K562 (cell line): ENCODE measurements at regions not wholly inside any gene's neighbourhood (a gene's known extent, or its start where the extent isn't known, plus 50 kb on each side); places are given as distances from the start of the nearest gene placed in this dataset.

ENCODE experiments used
- CEBPZ ChIP-seq: fragments of 150-350 bp; IDR thresholded peaks from 2 replicates; pipeline ENCODE4 v1.6.1; 2014; ENCODE audit warnings: low read depth, mild to moderate bottlenecking, low read length, borderline replicate concordance
- ELK3 ChIP-seq: fragments of 450-650 bp; formaldehyde crosslinking; IDR thresholded peaks from 2 replicates; pipeline ENCODE4 v1.4.0; 2020; ENCODE audit warnings: mild to moderate bottlenecking
- GATA2 ChIP-seq: sonication (generic); formaldehyde crosslinking; IDR thresholded peaks from 2 replicates; pipeline ENCODE4 v1.4.0; 2020; ENCODE audit warnings: mild to moderate bottlenecking, missing genetic modification reagents
- STAT5B ChIP-seq: fragments of 250-450 bp; sonication (Bioruptor Pico); IDR thresholded peaks from 2 replicates; pipeline ENCODE4 v1.8.0; 2021; ENCODE audit warnings: mild to moderate bottlenecking, inconsistent platforms
- TEAD1 ChIP-seq, 2 experiments: fragments of 450-650 bp in 1 of 2; sonication (generic) in 1 of 2; formaldehyde crosslinking; IDR thresholded peaks; 2 replicates each; pipeline versions ENCODE4 v1.4.0 to v1.8.0; 2020 to 2022; ENCODE audit warnings: mild to moderate bottlenecking in 2 of 2, missing genetic modification reagents in 1 of 2
- ZBTB5 ChIP-seq: fragments of 450-650 bp; IDR thresholded peaks from 2 replicates; pipeline ENCODE4 v1.6.1; 2017; ENCODE audit warnings: antibody characterized with exemption
- ZBTB7A ChIP-seq: IDR thresholded peaks from 2 replicates; pipeline ENCODE4 v1.6.1; 2011; ENCODE audit warnings: low read depth, mild to moderate bottlenecking, low read length, moderate library complexity, borderline replicate concordance; ENCODE audit not compliant: control insufficient read depth
- ZFP1 ChIP-seq: fragments of 450-650 bp; formaldehyde crosslinking; IDR thresholded peaks from 2 replicates; pipeline ENCODE4 v1.4.0; 2020; ENCODE audit warnings: mild to moderate bottlenecking, mixed read lengths
- ZNF75A ChIP-seq: fragments of 450-650 bp; formaldehyde crosslinking; IDR thresholded peaks from 2 replicates; pipeline ENCODE4 v1.4.0; 2020; ENCODE audit warnings: mild to moderate bottlenecking
- TF ChIP-seq, protein P1 (sequence below): IDR thresholded peaks from 3 replicates; pipeline ENCODE4 v1.6.1; 2011; ENCODE audit warnings: borderline replicate concordance, mild to moderate bottlenecking; ENCODE audit not compliant: insufficient read length, insufficient read depth
- TF ChIP-seq, protein P2 (sequence below): fragments of 250-450 bp; sonication (Bioruptor Pico); IDR thresholded peaks from 2 replicates; pipeline ENCODE4 v1.5.0; 2021
- TF ChIP-seq, protein P3 (sequence below), 2 experiments: IDR thresholded peaks; 2 replicates each; pipeline ENCODE4 v1.6.1; 2012; ENCODE audit warnings: improper control_type of control experiment in 2 of 2, low read depth in 2 of 2, low read length in 2 of 2, borderline replicate concordance in 1 of 2

DNA sequence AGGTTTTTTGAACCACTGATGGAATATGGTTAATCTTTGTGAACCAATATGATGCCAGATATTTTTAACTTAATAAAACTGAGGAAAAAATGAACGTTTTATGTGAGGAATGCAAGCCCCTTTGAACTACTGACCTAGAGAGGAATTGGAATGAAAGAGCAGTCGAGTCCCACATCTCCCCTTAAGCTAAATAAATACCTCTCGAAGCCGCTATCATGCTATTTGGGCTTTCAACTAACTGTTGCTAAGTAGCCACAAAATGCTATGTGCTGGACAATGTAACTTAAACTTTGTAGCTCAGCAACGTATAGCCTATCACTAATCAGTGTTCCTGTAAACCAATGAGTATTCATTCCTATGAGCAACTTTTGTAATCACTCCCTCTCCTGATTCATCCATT is 1037.2 kb downstream of the SQOR start:
- TF ChIP-seq GATA2 (CRISPR knock-in tag) (no peak), CEBPZ (no peak), ZFP1 (no peak), ZNF75A (CRISPR knock-in tag) (no peak), STAT5B (CRISPR knock-in tag) (no peak), ZBTB7A (no peak), ZBTB5 (no peak), TEAD1 (CRISPR knock-in tag; IDR thresholded peaks at IDR 0.05) (no peak), ELK3 (CRISPR knock-in tag) (no peak)
- TF ChIP-seq, protein P1, sequence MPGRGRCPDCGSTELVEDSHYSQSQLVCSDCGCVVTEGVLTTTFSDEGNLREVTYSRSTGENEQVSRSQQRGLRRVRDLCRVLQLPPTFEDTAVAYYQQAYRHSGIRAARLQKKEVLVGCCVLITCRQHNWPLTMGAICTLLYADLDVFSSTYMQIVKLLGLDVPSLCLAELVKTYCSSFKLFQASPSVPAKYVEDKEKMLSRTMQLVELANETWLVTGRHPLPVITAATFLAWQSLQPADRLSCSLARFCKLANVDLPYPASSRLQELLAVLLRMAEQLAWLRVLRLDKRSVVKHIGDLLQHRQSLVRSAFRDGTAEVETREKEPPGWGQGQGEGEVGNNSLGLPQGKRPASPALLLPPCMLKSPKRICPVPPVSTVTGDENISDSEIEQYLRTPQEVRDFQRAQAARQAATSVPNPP = no peak
- TF ChIP-seq, protein P2, sequence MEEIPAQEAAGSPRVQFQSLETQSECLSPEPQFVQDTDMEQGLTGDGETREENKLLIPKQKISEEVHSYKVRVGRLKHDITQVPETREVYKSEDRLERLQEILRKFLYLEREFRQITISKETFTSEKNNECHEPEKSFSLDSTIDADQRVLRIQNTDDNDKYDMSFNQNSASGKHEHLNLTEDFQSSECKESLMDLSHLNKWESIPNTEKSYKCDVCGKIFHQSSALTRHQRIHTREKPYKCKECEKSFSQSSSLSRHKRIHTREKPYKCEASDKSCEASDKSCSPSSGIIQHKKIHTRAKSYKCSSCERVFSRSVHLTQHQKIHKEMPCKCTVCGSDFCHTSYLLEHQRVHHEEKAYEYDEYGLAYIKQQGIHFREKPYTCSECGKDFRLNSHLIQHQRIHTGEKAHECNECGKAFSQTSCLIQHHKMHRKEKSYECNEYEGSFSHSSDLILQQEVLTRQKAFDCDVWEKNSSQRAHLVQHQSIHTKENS (CRISPR knock-in tag) = no peak
- TF ChIP-seq, protein P3, sequence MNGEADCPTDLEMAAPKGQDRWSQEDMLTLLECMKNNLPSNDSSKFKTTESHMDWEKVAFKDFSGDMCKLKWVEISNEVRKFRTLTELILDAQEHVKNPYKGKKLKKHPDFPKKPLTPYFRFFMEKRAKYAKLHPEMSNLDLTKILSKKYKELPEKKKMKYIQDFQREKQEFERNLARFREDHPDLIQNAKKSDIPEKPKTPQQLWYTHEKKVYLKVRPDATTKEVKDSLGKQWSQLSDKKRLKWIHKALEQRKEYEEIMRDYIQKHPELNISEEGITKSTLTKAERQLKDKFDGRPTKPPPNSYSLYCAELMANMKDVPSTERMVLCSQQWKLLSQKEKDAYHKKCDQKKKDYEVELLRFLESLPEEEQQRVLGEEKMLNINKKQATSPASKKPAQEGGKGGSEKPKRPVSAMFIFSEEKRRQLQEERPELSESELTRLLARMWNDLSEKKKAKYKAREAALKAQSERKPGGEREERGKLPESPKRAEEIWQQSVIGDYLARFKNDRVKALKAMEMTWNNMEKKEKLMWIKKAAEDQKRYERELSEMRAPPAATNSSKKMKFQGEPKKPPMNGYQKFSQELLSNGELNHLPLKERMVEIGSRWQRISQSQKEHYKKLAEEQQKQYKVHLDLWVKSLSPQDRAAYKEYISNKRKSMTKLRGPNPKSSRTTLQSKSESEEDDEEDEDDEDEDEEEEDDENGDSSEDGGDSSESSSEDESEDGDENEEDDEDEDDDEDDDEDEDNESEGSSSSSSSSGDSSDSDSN (IDR thresholded peaks at IDR 0.05; ENCODE audit: borderline replicate concordance in 1 of 2, low read depth in 2 of 2, low read length in 2 of 2) = no peak
